Activated CD4-positive, alpha-beta T cell treated with anti-CD3 and anti-CD28 coated beads, Interleukin-2, Interleukin-4, amounts not matched to agents 100 ng/mL and 50 ng/mL, durations not matched to agents 16 hours and 8 hours (primary cell): ENCODE measurements at regions not wholly inside any gene's neighbourhood (a gene's known extent, or its start where the extent isn't known, plus 50 kb on each side); places are given as distances from the start of the nearest gene placed in this dataset.
A peak's percentile ranks its signal among the peaks of the same experiment; 100 is the strongest.
"Not testable (repeated sequence)": the region's sequence is repeated elsewhere in the genome, so short reads cannot be mapped to it uniquely, and the experiment has no call there.

Experiments used
- DNase-seq: peaks from one replicate; pipeline ENCODE4 v3.0.0-alpha.2; 2020; ENCODE audit warnings: low spot score

DNA sequence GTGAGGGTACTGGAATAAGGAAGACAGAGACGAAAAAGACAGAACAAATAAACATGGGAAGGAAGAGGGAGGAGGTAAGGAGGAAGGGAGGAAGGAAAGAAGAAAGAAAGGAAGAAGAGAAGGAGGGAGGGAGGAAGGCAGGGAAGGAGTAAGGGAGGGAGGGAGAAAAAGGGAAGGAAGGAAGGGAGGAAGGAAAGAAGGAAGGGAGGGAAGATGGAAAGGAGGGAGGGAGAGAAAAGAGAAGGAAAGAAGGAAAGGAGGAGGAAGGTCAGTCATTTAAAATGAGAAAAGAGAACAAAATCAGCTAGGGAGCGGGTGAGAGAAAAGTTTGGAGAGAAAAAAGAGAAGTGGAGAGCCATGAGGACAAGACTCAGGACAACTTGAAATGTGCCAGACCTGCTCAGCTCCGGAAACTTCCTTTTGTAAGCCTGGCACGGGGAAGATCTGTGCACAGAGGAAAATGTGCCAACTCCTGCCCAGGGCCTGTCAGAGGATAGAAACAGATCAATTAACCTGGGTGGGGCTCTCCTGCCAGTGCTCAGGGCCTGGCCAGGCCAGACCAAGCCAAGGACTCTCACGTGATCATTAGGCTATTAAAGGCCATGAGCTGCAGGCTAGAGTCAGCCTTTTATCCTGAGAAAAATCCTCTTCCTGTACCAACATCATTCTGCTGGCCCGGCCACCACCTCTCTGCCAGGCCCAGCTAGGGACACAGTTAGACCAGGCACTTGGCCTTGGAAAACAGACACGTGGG lies 50.1 kb upstream of the BCL6 start:
- DNase-seq, result no peak

DNA sequence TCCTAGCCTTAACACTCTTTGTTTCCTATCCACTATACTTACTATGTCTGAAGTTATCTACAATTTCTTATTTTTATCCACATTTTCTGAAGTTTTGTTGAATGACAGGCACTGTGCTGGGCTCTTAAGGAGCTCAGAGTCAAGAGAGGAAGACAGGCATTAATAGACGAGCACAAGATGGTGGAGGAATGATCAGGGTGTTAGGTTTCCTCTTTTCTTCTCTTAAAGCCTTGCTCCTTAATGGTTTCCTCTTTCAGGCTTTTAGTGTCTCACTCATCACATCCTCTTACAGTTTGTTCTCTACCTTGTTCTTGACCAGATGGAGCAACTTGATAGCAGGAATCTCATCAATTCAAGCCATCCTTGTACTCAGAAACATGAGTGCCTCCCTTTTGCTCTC lies 52.9 kb upstream of the BCL6 start:
- no peak for DNase-seq

- DNase-seq, result peak; percentile 76
Measured at GRCh38 chr3:187798531-187799530, 53.6 kb upstream of the BCL6 start.

- DNase-seq, result peak; percentile 74
Measured at GRCh38 chr3:187799942-187800641, 54.8 kb upstream of the BCL6 start.

DNA sequence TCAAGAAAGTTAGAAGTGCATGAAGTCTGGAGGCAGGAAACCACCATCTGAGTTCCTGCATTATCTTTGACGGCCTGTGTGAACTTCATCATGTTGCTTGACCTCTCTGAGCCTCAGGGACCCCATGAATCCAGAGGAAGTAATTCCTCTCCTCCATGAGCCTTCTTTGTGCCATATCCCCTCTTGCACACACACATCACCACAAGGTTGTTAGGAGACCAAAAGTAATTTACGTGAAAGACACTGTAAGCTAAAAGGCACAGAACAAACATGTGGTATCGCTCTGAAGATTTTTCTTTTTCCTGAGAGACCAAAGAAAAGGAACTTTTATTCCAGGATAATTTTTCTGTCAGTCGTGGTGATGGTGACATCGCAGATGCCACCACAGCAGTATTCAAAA lies 55.9 kb upstream of the BCL6 start:
- no peak for DNase-seq

GRCh38 chr3:187802203-187802927 lies 57.1 kb upstream of the BCL6 start:
- DNase-seq, result no peak

- DNase-seq, result peak; percentile 97
Measured at GRCh38 chr3:187802928-187803259, 57.6 kb upstream of the BCL6 start.

DNA sequence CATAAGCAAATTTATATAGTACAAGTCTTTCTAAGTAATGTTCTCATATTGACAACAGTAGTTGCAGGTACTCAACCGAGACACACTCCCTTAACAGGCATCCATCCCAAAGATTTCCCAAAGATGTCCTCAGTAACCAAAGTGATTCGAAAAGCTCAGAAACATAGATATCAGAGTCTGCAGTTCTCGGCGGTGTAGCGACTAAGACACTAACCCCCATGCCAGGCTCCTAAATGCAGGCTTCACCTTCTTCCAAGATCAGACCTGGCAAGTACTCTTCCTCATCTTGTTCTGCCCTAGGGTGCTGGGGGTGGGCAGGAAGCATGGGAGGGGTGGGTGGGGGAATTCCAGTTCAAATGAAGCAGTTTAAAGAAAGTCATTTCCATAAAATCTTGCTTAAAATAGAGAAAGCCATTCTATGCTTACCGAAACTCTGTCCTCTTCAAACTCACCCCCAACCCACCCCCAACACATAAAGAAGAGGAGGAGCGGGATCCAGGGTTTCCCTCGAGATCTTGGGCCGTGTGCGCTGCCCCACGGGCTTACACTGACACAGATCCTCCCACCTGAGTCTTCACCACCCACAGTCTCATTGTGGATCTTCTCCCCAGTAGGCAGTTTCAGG lies 59.0 kb upstream of the BCL6 start:
- peak; percentile 51 for DNase-seq

GRCh38 chr3:187804745-187805121 lies 59.5 kb upstream of the BCL6 start:
- DNase-seq, result no peak

DNA sequence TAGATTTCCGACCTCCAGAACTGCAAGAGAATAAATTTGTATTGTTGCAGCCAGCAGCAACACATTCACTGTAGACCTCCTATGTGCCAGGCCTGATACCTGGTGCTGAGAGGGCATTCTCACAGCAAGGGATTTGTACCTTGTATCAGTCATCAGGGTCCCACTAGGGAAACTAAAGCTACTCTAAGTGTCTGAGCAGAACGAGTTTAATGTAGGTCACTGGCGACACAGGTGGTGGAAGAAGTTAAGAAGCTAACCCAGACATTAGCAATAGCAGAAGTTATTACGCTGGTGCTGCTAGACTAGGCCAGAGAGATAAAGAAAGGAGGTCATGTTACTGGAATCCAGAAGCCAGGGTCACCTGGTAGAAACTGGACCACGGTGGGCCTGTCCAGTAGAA lies 60.5 kb upstream of the BCL6 start:
- no peak for DNase-seq

GRCh38 chr3:187807086-187807862 lies 62.0 kb upstream of the BCL6 start:
- peak; percentile 85 for DNase-seq

DNA sequence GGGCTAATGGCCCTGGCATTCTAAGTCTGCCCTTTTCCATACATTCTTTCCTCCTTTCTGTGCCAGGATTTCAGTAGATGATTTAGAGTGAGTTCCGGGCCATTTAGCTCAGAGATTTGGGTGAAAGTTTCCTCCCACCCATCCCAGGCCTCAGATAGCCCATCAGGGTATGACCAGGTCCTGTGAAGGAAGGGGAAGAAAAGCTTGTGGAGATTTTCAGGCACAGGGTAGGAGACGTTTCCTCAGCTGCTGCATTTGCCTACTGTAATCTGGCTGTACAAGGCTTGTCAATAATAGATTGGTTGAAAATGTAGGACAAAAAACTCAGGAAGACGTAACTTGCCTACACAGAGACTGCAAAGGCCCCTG lies 63.2 kb upstream of the BCL6 start:
- DNase-seq, result no peak

- DNase-seq, result no peak
Measured at GRCh38 chr3:187809612-187809991, 64.3 kb upstream of the BCL6 start.

- no peak for DNase-seq
Measured at GRCh38 chr3:187810021-187810446, 64.8 kb upstream of the BCL6 start.

DNA sequence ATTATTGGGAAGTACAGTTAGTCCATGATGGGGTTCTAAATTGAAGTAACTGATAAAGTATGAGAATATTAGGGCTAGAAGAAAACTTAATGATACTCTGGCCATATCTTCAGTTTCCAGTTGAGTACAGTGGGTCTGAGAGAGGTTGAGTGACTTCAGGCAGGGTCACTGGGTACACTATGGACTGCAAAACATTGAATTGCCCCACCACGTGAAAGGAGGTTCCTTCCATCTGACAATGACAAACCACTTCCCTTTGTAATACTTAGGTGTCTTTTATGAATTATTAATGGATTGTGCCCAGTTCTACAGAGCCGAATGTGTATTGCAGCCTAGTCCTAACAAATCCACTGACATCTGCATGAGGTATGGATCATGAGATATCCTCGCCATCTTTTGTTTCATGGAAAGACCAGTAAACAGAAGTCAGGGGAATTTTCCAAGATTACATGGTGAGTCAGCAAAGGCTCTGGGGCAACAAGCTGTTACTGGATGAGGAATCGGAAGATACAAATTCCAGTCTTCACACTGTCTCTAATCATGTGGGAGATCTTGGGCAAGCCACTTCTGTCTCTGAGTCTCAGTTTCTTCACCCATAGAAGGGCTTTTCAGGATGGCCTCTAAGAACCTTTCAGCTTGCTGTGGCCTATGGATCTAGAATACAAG lies 66.5 kb upstream of the BCL6 start:
- no peak for DNase-seq

GRCh38 chr3:187812496-187812895 lies 67.2 kb upstream of the BCL6 start:
- no peak for DNase-seq

- no peak for DNase-seq
Measured at GRCh38 chr3:187813198-187813597, 67.9 kb upstream of the BCL6 start.

DNA sequence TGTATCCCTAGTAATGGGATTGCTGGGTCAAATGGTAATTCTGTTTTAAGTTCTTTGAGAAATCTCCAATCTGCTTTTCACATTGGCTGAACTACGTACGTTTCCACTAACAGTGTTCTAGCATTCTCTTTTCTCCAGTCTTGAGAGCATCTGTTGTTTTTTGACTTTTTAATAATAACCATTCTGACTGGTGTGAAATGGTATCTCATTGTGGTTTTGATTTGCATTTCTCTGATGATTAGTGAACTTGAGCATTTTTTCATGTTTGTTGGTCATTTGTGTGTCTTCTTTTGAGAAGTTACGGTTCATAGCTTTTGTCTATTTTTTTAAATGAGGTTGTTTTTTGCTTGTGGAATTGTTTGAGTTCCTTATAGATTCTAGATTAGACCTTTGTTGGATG lies 72.5 kb upstream of the BCL6 start:
- DNase-seq, result not testable (repeated sequence)

GRCh38 chr3:187821616-187822317 lies 76.5 kb upstream of the BCL6 start:
- DNase-seq, result no peak

- no peak for DNase-seq
Measured at GRCh38 chr3:187822402-187822801, 77.1 kb upstream of the BCL6 start.
